Epithelial cell of proximal tubule (primary cell): ENCODE measurements at regions not wholly inside any gene's neighbourhood (a gene's known extent, or its start where the extent isn't known, plus 50 kb on each side); places are given as distances from the start of the nearest gene placed in this dataset.
"Not testable (repeated sequence)": the region's sequence is repeated elsewhere in the genome, so short reads cannot be mapped to it uniquely, and the experiment has no call there.

Source experiments
- DNase-seq: peaks from one replicate; pipeline ENCODE4 v3.0.0-alpha.2; 2011; ENCODE audit warnings: low read depth
- H3K4me3 ChIP-seq: 2 replicates; pipeline ENCODE4 v1.5.1; 2011; ENCODE audit warnings: low read depth, mild to moderate bottlenecking, low read length
- CTCF ChIP-seq: conservative IDR thresholded peaks from 2 replicates; pipeline ENCODE4 v1.5.1; 2012; ENCODE audit warnings: low read depth, mild to moderate bottlenecking, low read length

GRCh38 chr17:22145605-22146178, 453.4 kb downstream of the KCNJ18 start:
- no peak overlapping the region for H3K4me3 ChIP-seq
- no peak for DNase-seq
- no peak for TF ChIP-seq CTCF

GRCh38 chr17:22158364-22158763, 466.0 kb downstream of the KCNJ18 start:
- no peak for TF ChIP-seq CTCF
- no peak for DNase-seq

GRCh38 chr17:22161376-22161775, 469.1 kb downstream of the KCNJ18 start:
- TF ChIP-seq CTCF: no peak
- DNase-seq: no peak
- no peak overlapping the region for H3K4me3 ChIP-seq

More at GRCh38 chr17:22158364-22158763, 466.0 kb downstream of the KCNJ18 start:
- no peak overlapping the region for H3K4me3 ChIP-seq

- TF ChIP-seq CTCF: no peak
- no peak for DNase-seq
- no peak overlapping the region for H3K4me3 ChIP-seq
Observed at GRCh38 chr17:22171631-22172030, 479.3 kb downstream of the KCNJ18 start.

- DNase-seq: no peak
- no peak for TF ChIP-seq CTCF
Observed at GRCh38 chr17:22193113-22193512, 500.8 kb downstream of the KCNJ18 start.

GRCh38 chr17:22200187-22200586, 507.9 kb downstream of the KCNJ18 start:
- not testable (repeated sequence) for H3K4me3 ChIP-seq, DNase-seq

More at GRCh38 chr17:22193113-22193512, 500.8 kb downstream of the KCNJ18 start:
- no peak overlapping the region for H3K4me3 ChIP-seq

- TF ChIP-seq CTCF: no peak
- no peak for DNase-seq
- no peak overlapping the region for H3K4me3 ChIP-seq
Observed at GRCh38 chr17:22202702-22203101, 510.4 kb downstream of the KCNJ18 start.
